SJCRH30 (cell line): ENCODE measurements at regions not wholly inside any gene's neighbourhood (a gene's known extent, or its start where the extent isn't known, plus 50 kb on each side); places are given as distances from the start of the nearest gene placed in this dataset.
A peak's percentile ranks its signal among the peaks of the same experiment; 100 is the strongest.
"Not testable (repeated sequence)": the region's sequence is repeated elsewhere in the genome, so short reads cannot be mapped to it uniquely, and the experiment has no call there.

Experiments
- DNase-seq, 2 experiments: peaks; one replicate each; pipeline ENCODE4 v3.0.0-alpha.2; 2015 to 2020
- H3K27ac ChIP-seq: fragments of 250-450 bp; sonication (Bioruptor Pico); 2 replicates; pipeline ENCODE4 v1.5.1; 2020; ENCODE audit warnings: mild to moderate bottlenecking, moderate library complexity
- H3K27me3 ChIP-seq: fragments of 250-450 bp; sonication (Bioruptor Pico); 2 replicates; pipeline ENCODE4 v1.5.1; 2020; ENCODE audit warnings: mild to moderate bottlenecking, moderate library complexity
- H3K36me3 ChIP-seq: fragments of 250-450 bp; sonication (Bioruptor Pico); 2 replicates; pipeline ENCODE4 v1.5.1; 2020; ENCODE audit warnings: mild to moderate bottlenecking, moderate library complexity
- H3K4me1 ChIP-seq: fragments of 250-450 bp; sonication (Bioruptor Pico); 2 replicates; pipeline ENCODE4 v1.5.1; 2020; ENCODE audit warnings: mild to moderate bottlenecking, moderate library complexity
- H3K4me3 ChIP-seq: fragments of 250-450 bp; sonication (Bioruptor Pico); 2 replicates; pipeline ENCODE4 v1.5.1; 2020; ENCODE audit warnings: mild to moderate bottlenecking, moderate library complexity
- H3K9me3 ChIP-seq: fragments of 250-450 bp; sonication (Bioruptor Pico); replicated peaks from 2 replicates; pipeline ENCODE4 v1.5.1; 2020; ENCODE audit warnings: mild to moderate bottlenecking, moderate library complexity

GRCh38 chr3:173257797-173258196 lies 116.8 kb upstream of the SPATA16 start:
- no peaks in the 10 kb centered on the region for H3K4me1 ChIP-seq
- H3K9me3 ChIP-seq = no peaks in the 10 kb centered on the region
- no peak overlapping the region for H3K27ac ChIP-seq
- no peaks in the 10 kb centered on the region for H3K27me3 ChIP-seq
- no peaks in the 10 kb centered on the region for H3K36me3 ChIP-seq
- DNase-seq = no peak
- H3K4me3 ChIP-seq = no peak overlapping the region

GRCh38 chr3:173255555-173255954 lies 114.5 kb upstream of the SPATA16 start:
- DNase-seq = no peak
- Histone ChIP-seq H3K9me3 (no peaks in the 10 kb centered on the region), H3K36me3 (no peaks in the 10 kb centered on the region), H3K27me3 (no peaks in the 10 kb centered on the region), H3K4me3 (no peak overlapping the region), H3K27ac (no peak overlapping the region), H3K4me1 (no peaks in the 10 kb centered on the region)

DNA sequence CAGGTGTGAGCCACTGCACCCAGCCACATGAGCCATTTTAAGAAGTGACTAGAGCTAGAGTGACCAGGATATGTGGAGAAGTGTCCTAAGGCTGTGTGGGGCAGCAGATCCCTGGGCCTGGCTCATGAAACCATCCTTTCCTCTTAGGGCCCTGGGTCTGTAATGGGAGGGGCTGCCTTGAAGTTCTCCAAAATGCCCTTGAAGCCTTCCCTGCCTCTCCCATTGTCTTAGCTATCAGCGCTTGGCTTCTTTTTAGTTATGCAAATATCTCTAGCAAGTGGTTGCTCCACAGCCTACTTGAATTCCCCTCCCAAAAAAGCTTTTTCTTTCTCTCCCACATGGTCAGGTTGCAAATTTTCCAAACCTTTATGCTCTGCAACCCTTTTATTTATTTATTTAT lies 112.4 kb upstream of the SPATA16 start:
- H3K9me3 ChIP-seq = no peaks in the 10 kb centered on the region
- no peaks in the 10 kb centered on the region for H3K4me1 ChIP-seq
- H3K27ac ChIP-seq = no peak overlapping the region
- no peak overlapping the region for H3K4me3 ChIP-seq
- no peak for DNase-seq
- H3K27me3 ChIP-seq = no peaks in the 10 kb centered on the region
- H3K36me3 ChIP-seq = no peaks in the 10 kb centered on the region

DNA sequence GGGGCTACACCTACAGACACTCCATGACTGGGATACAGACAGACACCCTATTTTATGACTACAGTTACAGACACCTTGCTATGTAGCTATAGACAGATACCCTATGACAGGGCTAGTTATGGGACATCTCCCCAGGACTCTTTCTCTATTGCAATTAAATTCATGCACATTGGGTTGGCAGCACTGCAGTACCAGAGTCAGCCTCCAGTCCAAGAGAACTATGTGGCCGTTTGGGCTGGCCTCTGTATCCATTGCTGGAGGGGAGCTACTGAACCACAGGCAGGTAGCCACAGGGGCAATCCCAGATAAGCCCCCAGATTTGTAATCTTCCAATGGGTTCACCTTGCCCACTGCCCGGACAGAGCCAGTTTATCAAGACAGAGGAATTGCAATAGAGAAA lies 108.4 kb upstream of the SPATA16 start:
- Histone ChIP-seq H3K27me3 (no peaks in the 10 kb centered on the region), H3K4me1 (no peaks in the 10 kb centered on the region), H3K27ac (no peak overlapping the region), H3K36me3 (no peaks in the 10 kb centered on the region), H3K9me3 (no peaks in the 10 kb centered on the region), H3K4me3 (no peak overlapping the region)
- DNase-seq = no peak

GRCh38 chr3:173241727-173242126 lies 100.7 kb upstream of the SPATA16 start:
- Histone ChIP-seq H3K36me3 (no peaks in the 10 kb centered on the region), H3K27ac (no peak overlapping the region), H3K9me3 (no peaks in the 10 kb centered on the region), H3K27me3 (no peaks in the 10 kb centered on the region), H3K4me3 (no peak overlapping the region), H3K4me1 (no peaks in the 10 kb centered on the region)
- DNase-seq = no peak

DNA sequence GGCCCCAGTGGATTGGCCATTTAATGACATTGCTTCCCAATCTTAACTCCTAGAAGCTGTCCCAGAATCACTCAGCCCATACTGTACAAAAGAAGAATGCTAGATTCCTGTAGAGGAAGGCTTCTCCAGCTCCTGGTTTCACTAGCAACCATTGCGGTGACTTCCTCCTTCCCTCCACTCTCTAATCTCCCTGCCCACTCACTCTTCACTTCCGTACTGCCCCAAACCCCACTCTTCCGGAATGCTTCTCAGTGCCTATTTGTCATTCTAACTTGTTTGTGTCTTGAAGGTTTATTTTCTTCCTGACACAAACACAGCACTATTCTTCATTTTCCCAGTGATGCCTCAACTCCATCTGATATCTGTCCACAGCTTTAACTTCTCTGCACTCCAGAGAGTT lies 97.1 kb upstream of the SPATA16 start:
- H3K27me3 ChIP-seq = no peaks in the 10 kb centered on the region
- H3K36me3 ChIP-seq = no peaks in the 10 kb centered on the region
- H3K4me1 ChIP-seq = no peaks in the 10 kb centered on the region
- no peak for DNase-seq
- no peak overlapping the region for H3K4me3 ChIP-seq
- H3K9me3 ChIP-seq = no peaks in the 10 kb centered on the region
- no peak overlapping the region for H3K27ac ChIP-seq

DNA sequence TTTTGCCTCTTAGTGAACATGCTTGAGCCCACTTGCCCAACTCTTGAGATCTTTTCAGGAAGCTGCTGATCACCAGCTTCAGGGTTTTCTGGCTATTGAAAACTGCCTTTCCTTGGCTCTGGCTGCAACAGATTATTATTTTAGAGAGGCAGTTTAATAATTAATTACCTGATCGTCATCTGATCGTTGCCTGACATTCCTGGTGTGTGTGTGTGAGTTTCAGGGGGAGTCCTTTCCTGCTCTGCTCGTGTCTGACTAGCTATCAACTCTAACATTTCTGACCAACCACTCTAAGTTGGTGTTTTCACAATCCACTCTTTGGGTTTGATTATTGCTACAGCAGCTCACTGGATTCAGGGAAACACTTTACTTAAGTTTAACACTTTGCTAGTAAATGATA lies 84.3 kb upstream of the SPATA16 start:
- Histone ChIP-seq H3K27me3 (no peaks in the 10 kb centered on the region), H3K4me3 (no peak overlapping the region), H3K27ac (no peak overlapping the region), H3K36me3 (no peaks in the 10 kb centered on the region), H3K4me1 (no peaks in the 10 kb centered on the region), H3K9me3 (no peaks in the 10 kb centered on the region)
- no peak for DNase-seq

DNA sequence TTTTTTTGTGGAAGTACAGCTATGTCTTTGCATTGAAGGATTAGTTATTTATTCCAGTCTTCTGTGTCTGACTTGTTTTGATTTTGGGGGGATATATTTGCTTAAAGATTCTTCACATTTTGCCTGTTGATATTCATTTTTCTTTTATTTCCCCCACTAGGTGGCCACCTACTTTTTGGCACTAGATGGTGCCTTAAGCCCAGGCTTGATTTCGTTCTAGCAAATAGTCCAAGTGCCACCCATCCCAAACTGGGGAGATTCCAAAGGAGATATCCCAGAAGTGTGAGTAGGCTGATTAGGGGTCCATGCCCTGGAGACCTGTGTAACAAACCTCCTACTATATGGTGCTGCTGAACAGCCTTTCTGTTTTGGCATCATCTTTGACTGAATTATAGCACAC lies 80.0 kb upstream of the SPATA16 start:
- Histone ChIP-seq H3K27me3 (no peaks in the 10 kb centered on the region), H3K4me3 (no peak overlapping the region), H3K36me3 (no peaks in the 10 kb centered on the region), H3K4me1 (no peaks in the 10 kb centered on the region), H3K27ac (no peak overlapping the region), H3K9me3 (no peaks in the 10 kb centered on the region)
- peak in 1 of 2 experiments; percentile 1 for DNase-seq

DNA sequence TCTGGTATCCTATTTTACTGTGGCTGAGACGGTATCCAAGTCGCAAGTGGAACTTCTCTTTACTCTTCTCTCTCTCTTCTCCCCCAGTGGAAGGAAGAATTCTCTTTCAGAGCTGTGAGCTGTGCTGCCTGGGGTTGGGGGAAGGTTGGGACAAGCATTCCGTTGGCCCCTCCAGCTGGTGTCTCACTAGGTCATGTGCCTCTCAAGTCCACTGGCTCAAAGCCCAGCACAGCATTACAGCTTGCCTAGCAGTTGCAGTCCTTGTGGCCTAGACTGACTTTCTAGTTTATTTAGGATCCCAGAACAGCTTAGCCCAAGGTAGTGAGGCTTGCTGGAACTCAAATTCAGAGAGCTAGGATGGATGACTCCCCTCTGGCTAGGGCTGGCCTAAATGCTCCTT lies 76.1 kb upstream of the SPATA16 start:
- no peaks in the 10 kb centered on the region for H3K27me3 ChIP-seq
- peak; percentile 3 to 13 for DNase-seq

DNA sequence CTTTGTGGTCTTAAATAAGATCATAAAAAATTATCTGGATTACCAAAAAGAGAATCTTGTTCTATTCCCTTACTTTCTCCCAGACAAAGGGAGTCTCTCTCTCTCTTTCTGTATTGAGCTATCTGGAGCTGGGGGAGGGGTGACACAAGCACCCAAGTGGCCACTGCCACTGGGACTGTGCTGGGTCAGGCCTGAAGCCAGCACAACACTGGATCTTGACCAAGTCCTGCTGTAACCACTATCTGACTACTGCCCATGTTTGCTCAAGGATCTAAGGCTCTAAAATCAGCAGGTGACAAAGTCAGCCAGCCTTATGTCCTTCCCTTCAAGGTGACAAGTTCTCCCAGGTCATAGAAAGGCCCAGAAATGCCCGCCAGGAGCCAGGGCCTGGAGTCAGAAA lies 75.0 kb upstream of the SPATA16 start:
- H3K4me3 ChIP-seq = no peak overlapping the region
- H3K36me3 ChIP-seq = no peaks in the 10 kb centered on the region
- no peak for DNase-seq
- no peak overlapping the region for H3K27ac ChIP-seq
- H3K27me3 ChIP-seq = no peaks in the 10 kb centered on the region
- no peaks in the 10 kb centered on the region for H3K9me3 ChIP-seq
- no peaks in the 10 kb centered on the region for H3K4me1 ChIP-seq

More for the DNA sequence above, 76.1 kb upstream of the SPATA16 start:
- H3K27ac ChIP-seq = no peak overlapping the region
- H3K4me3 ChIP-seq = no peak overlapping the region
- H3K4me1 ChIP-seq = no peaks in the 10 kb centered on the region
- no peaks in the 10 kb centered on the region for H3K9me3 ChIP-seq
- no peaks in the 10 kb centered on the region for H3K36me3 ChIP-seq

GRCh38 chr3:173214576-173214975 lies 73.5 kb upstream of the SPATA16 start:
- Histone ChIP-seq H3K9me3 (no peaks in the 10 kb centered on the region), H3K27ac (no peak overlapping the region), H3K4me1 (no peaks in the 10 kb centered on the region), H3K27me3 (no peaks in the 10 kb centered on the region), H3K36me3 (no peaks in the 10 kb centered on the region), H3K4me3 (no peak overlapping the region)
- DNase-seq = peak; percentile 9 to 45

DNA sequence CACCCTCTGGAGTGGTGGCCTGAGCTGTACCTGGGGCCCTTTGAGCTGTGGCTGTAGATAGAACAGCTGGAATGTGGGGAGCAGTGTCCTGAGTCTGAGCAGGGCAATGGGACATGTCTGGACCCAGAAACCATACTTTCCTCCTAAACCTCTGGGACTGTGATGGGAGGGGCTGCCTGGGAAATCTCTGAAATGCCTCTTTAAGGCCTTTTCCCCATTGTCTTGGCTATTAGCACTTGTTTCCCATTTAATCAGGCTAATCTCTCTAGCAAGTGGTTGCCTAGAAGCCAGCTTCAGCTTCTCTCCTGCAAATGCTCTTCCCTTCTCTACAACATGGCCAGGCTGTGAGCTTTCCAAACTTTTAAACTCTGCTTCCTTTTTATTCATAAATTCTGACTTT lies 58.5 kb upstream of the SPATA16 start:
- no peaks in the 10 kb centered on the region for H3K27me3 ChIP-seq
- no peak for DNase-seq
- no peak overlapping the region for H3K27ac ChIP-seq
- H3K36me3 ChIP-seq = no peaks in the 10 kb centered on the region
- H3K4me3 ChIP-seq = no peak overlapping the region
- H3K9me3 ChIP-seq = no peaks in the 10 kb centered on the region
- no peaks in the 10 kb centered on the region for H3K4me1 ChIP-seq

GRCh38 chr3:173194868-173195267 lies 53.8 kb upstream of the SPATA16 start:
- not testable (repeated sequence) for H3K36me3 ChIP-seq, H3K4me3 ChIP-seq, H3K27ac ChIP-seq, H3K4me1 ChIP-seq, DNase-seq, H3K9me3 ChIP-seq, H3K27me3 ChIP-seq

DNA sequence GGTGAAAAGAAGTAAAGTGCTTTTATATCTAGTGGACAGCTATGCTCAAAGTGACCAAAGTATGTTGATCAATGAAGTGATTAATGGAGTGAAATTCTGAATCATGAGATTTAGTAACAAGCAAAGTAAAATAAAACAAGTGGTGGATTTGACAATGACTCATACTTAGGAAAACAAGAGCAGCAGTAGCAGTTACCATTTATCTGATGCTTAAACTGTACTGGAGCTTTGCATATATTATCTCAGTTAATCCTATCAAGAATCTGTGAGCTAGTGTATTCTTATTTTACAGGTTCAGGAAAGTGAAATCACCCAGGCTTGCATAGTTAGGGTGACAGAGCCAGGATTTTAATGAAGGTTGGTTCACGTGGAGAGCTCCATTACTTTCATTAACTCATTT lies 50.6 kb upstream of the SPATA16 start:
- Histone ChIP-seq H3K4me1 (no peaks in the 10 kb centered on the region), H3K27me3 (no peaks in the 10 kb centered on the region), H3K36me3 (no peaks in the 10 kb centered on the region), H3K9me3 (no peaks in the 10 kb centered on the region), H3K4me3 (no peak overlapping the region), H3K27ac (no peak overlapping the region)
- DNase-seq = no peak
